ENCODE measurements at regions not wholly inside any gene's neighbourhood (a gene's known extent, or its start where the extent isn't known, plus 50 kb on each side); places are given as distances from the start of the nearest gene placed in this dataset.

DNA sequence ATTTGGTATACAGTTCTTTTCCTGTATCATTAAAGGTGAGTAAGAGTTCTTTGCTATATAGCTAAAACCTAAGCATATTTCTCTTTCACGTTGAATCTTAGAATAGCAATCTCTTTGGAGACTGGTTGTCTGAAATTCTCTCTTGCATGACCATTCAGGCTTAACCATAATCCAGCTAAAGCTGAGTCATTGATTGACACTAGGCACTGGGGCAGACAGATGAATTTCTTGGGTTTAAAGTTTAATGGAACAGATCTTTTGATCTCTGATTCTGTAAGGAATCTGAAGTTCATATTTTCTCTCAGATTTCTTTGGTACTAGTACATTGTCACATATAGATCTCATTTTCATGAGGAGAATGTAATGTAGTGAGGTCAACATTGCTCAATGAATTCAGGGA, 397.3 kb upstream of the MIR17HG start:
- DNase-seq (ENCODE audit: low read depth in 4 of 4, low spot score in 3 of 4): no peak

GRCh38 chr13:90951663-90952062, 395.8 kb upstream of the MIR17HG start:
- DNase-seq (ENCODE audit: low read depth in 4 of 4, low spot score in 3 of 4): no peak

- DNase-seq (ENCODE audit: low read depth in 4 of 4, low spot score in 3 of 4): no peak
Measured at GRCh38 chr13:90952326-90952725, 395.2 kb upstream of the MIR17HG start.

DNA sequence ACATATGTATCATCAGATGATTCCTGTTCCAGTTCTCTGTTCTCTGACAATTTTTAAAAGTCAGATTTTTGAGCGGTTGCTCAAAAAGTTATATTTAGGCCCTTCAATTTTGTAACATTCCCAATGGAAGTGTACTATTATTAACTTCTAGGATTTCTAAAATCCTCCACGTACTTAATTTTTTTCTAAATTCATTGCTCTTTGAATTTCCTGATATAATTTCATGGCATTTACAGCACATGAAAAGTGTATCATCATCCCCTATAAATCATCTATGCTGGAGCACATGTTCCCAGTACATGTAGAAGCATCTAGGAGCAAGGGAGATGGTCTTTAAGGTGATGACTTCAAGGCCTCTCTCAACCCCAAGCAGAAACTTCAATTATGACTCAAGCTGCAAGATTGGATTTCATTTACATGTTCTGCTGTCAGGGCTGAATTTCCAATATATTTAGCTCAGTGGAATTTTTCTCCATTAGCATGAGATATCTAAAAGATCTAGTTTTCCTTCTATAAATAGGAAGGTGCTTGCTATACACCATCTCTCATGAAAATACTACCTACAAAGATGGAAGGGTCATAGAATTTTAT, 392.8 kb upstream of the MIR17HG start:
- no peak for DNase-seq (ENCODE audit: low read depth in 4 of 4, low spot score in 3 of 4)

DNA sequence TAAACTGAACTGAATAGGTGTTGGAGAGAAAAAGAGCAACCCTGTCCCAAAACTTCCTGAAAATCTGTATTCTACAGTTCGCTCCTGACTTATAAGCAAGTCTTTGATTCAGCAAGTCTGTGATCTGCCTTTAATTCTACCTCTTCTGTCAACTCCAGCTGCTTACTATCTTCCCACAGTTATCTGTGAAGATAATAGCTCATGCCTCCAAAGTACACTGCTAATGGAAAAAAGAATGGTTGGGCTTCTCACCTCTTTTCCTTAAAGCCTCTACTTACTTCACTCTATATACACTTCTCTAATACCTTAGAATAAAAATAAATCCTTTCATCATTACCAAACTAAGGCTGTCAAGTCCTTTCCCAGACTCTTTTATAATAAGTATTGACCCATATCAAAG, 391.5 kb upstream of the MIR17HG start:
- no peak for DNase-seq (ENCODE audit: low read depth in 4 of 4, low spot score in 3 of 4)

- DNase-seq (ENCODE audit: low read depth in 4 of 4, low spot score in 3 of 4): no peak
Measured at GRCh38 chr13:90958866-90959265, 388.6 kb upstream of the MIR17HG start.

DNA sequence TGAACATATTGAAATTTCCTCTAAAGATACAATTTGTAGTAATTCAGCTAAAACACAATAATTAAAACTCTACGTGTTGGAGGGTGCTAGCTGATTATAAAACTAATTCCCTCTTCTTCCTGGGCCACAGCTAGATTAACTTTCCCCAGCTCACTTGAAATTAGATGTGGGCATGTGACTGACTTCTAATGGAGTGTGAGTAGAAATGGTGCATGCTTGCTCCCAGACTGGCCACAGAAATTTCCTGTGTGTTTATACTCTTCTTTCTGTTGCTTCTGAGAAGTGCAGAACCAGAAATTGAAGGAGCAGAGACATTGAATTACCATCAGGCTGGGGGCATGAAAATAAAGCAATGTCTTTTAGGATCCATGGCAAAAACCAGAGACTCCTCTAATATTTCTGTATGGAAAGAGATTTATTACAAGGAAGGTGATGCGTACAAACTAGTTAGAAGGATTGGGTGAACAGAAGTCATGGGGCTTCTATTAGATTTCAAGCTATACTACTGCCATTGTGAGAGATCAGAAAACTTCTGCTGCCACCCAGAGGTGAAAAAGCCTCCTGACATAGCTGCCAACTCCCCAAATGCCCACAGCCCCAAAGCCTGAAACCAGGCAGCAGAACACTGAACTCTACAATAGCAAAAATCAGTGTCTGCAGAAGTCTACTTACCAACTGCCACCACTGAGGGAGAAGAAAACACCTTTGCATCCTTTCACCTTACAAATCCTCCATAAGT, 379.2 kb upstream of the MIR17HG start:
- peak in 3 of 4 donors; percentile 3 to 16 (median 4) for DNase-seq (ENCODE audit: low read depth in 4 of 4, low spot score in 3 of 4)

GRCh38 chr13:90974249-90974975, 373.1 kb upstream of the MIR17HG start:
- no peak for DNase-seq (ENCODE audit: low read depth in 4 of 4, low spot score in 3 of 4)

DNA sequence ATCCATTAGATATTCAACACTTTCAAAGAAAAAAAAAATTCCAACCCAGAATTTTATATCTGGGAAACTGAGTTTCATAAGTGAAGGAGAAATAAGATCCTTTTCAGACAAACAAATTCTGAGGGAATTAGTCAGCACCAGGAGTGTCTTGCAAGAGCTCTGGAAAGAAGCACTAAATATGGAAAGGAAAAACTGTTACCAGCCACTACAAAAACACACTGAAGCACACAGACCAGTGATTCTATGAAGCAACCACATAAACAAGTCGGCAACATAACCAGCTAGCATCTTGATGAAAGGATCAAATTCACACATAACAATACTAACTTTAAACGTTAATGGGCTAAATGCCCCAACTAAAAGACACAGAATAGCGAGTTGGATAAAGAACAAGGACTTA, 368.4 kb upstream of the MIR17HG start:
- no peak for DNase-seq (ENCODE audit: low read depth in 4 of 4, low spot score in 3 of 4)

- DNase-seq (ENCODE audit: low read depth in 4 of 4, low spot score in 3 of 4): no peak
Measured at GRCh38 chr13:90984756-90985155, 362.7 kb upstream of the MIR17HG start.

- no peak for DNase-seq (ENCODE audit: low read depth in 4 of 4, low spot score in 3 of 4)
Measured at GRCh38 chr13:90995001-90995400, 352.5 kb upstream of the MIR17HG start.

GRCh38 chr13:90995614-90996013, 351.9 kb upstream of the MIR17HG start:
- no peak for DNase-seq (ENCODE audit: low read depth in 4 of 4, low spot score in 3 of 4)

GRCh38 chr13:90997951-90998350, 349.5 kb upstream of the MIR17HG start:
- DNase-seq (ENCODE audit: low read depth in 4 of 4, low spot score in 3 of 4): no peak

- DNase-seq (ENCODE audit: low read depth in 4 of 4, low spot score in 3 of 4): no peak
Measured at GRCh38 chr13:90999401-90999800, 348.1 kb upstream of the MIR17HG start.

GRCh38 chr13:91001371-91001770, 346.1 kb upstream of the MIR17HG start:
- no peak for DNase-seq (ENCODE audit: low read depth in 4 of 4, low spot score in 3 of 4)

DNA sequence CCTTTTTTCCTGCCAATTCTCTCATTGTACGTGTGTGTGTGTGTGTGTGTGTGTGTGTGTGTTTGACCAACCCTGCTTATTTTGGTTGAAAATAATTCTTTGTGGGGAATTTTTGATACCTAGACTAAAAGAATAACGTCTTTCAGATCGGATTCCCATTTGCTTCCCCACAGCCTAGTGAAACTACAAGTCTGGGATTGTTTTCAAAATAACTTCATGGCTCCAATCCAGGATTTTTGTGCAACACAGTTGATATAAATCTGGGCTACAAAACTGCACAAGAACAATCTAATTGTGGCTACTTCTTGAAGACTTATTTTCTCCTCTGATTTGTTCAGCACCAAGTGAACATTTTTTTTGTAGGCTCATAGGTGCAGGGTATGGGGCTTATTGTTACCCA, 332.8 kb upstream of the MIR17HG start:
- no peak for DNase-seq (ENCODE audit: low read depth in 4 of 4, low spot score in 3 of 4)

GRCh38 chr13:91017031-91017668, 330.3 kb upstream of the MIR17HG start:
- DNase-seq (ENCODE audit: low read depth in 4 of 4, low spot score in 3 of 4): peak; percentile 1 to 12 (median 6)

DNA sequence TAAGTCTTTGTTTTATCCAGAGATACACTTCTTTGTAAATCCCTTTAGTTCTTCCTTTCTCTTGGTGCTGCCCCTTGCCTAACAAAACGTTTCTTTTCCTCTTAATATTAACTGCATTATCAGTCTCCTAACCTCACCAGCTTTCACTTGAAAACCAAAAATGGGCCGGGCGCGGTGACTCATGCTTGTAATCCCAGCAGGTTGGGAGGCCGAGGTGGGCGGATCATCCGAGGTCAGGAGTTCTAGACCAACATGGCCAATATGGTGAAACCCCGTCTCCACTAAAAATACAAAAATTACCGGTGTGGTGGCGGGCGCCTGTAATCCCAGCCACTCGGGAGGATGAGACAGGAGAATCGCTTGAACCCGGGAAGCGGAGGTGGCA, 329.8 kb upstream of the MIR17HG start:
- DNase-seq (ENCODE audit: low read depth in 4 of 4, low spot score in 3 of 4): no peak

DNA sequence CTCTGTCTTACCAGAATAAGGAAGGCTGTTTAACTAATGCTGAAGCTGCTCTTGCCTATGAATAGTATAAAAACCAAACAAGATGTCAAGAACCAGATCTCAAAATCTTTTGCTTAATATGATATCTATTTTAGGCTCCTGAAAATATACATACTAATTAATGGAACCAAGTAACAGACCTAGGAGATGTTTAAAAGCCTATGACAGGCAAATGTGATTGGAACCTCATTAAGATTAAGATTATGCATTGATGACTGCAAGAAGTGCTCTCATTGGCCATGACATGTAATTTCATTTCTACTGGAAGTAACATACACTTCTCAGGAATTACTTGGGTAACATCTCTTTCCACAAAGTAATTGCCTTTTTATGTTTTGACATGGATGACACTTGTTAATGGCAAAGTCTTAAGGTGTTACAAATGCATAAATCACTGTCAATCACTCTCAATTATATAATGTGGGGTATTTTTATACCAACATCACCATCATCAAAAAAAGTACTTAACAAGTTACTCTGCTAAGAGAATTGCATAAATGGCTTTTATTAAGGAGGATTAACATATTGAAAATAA, 326.9 kb upstream of the MIR17HG start:
- DNase-seq (ENCODE audit: low read depth in 4 of 4, low spot score in 3 of 4): no peak

- DNase-seq (ENCODE audit: low read depth in 4 of 4, low spot score in 3 of 4): no peak
Measured at GRCh38 chr13:91024157-91024792, 323.2 kb upstream of the MIR17HG start.

GRCh38 chr13:91025442-91025841, 322.0 kb upstream of the MIR17HG start:
- no peak for DNase-seq (ENCODE audit: low read depth in 4 of 4, low spot score in 3 of 4)
